K562 (cell line): ENCODE measurements at regions not wholly inside any gene's neighbourhood (a gene's known extent, or its start where the extent isn't known, plus 50 kb on each side); places are given as distances from the start of the nearest gene placed in this dataset.

Source experiments
- BRD4 ChIP-seq: fragments of 200-600 bp; sonication (generic); IDR thresholded peaks from 2 replicates; pipeline ENCODE4 v1.6.1; 2017; ENCODE audit warnings: inconsistent platforms
- HOXB6 ChIP-seq: fragments of 250-450 bp; sonication (Bioruptor Pico); IDR thresholded peaks from 2 replicates; pipeline ENCODE4 v1.5.1; 2022; ENCODE audit warnings: mild to moderate bottlenecking, borderline replicate concordance
- ZBTB40 ChIP-seq, 2 experiments: fragments of 450-650 bp in 1 of 2; sonication (generic) in 1 of 2; formaldehyde crosslinking in 1 of 2; IDR thresholded peaks; 2 replicates each; pipeline versions ENCODE4 v1.7.1 to v1.9.0; 2016 to 2022; ENCODE audit warnings: inconsistent platforms in 1 of 2, mild to moderate bottlenecking in 1 of 2, missing genetic modification reagents in 1 of 2

GRCh38 chr21:16695074-16695473 lies 817.8 kb upstream of the CXADR start (continued):
- TF ChIP-seq ZBTB40 (IDR thresholded peaks at IDR 0.05) (no peak), ZBTB40 (CRISPR knock-in tag; IDR thresholded peaks at IDR 0.05) (no peak), HOXB6 (no peak), BRD4 (no peak)
